Right lobe of liver (tissue), 6 donors: ENCODE measurements at regions not wholly inside any gene's neighbourhood (a gene's known extent, or its start where the extent isn't known, plus 50 kb on each side); places are given as distances from the start of the nearest gene placed in this dataset.

ENCODE experiments used
- ATAC-seq, 4 donors: fragments of 200-7000 bp; cut with Tn5 transposase; one replicate each; pipeline ENCODE4 v1.9.1; 2020; ENCODE audit warnings: mild to moderate bottlenecking in 4 of 4, moderate library complexity in 4 of 4
- DNase-seq, 3 donors: peaks; one replicate each; pipeline ENCODE4 v3.0.0-alpha.2; 2020
- H3K27ac ChIP-seq, 3 donors: fragments of 200-600 bp; one replicate each; pipeline ENCODE4 v1.8.0; 2022
- H3K27me3 ChIP-seq, 2 donors: fragments of 200-600 bp; one replicate each; pipeline ENCODE4 v1.8.0; 2022
- H3K36me3 ChIP-seq, 4 donors: fragments of 200-600 bp; sonication (generic) in 1 of 4; one replicate each; pipeline versions ENCODE4 v1.5.1 to v1.8.0; 2017 to 2022; ENCODE audit warnings: control low read depth in 1 of 4
- H3K4me1 ChIP-seq, 4 donors: fragments of 200-600 bp; sonication (generic) in 1 of 4; one replicate each; pipeline versions ENCODE4 v1.5.1 to v1.8.0; 2017 to 2022; ENCODE audit warnings: control low read depth in 1 of 4
- H3K4me3 ChIP-seq, 3 donors: fragments of 200-600 bp; one replicate each; pipeline ENCODE4 v1.8.0; 2022
- H3K9me3 ChIP-seq, 4 donors: fragments of 200-600 bp; sonication (generic) in 1 of 4; one replicate each; pipeline versions ENCODE4 v1.5.1 to v1.8.0; 2017 to 2022; ENCODE audit warnings: control low read depth in 1 of 4
- POLR2A ChIP-seq: fragments of 450-650 bp; IDR thresholded peaks from one replicate; pipeline ENCODE4 v1.6.1; 2017; ENCODE audit warnings: antibody characterized with exemption, mild to moderate bottlenecking
- WGBS: methylation state at CpG from one replicate; pipeline ENCODE4 v1.1.6; 2018; ENCODE audit warnings: low coverage, low lambda C conversion rate; ENCODE audit not compliant: insufficient coverage; ENCODE audit errors: missing lambda C conversion rate; 5-methylcytosine and 5-hydroxymethylcytosine counted together
- intact Hi-C, 2 donors: fragments of 100-400 bp; cut with DNase I; formaldehyde crosslinking; loops; one replicate each; pipeline versions ENCODE4 v1.11.2 to v1.14.1; 2022
- TF ChIP-seq, protein P1 (sequence below), 4 donors: fragments of 200-600 bp in 3 of 4; fragments of 450-650 bp in 1 of 4; IDR thresholded peaks; one replicate each; pipeline versions ENCODE4 v1.5.1 to v1.8.0; 2016 to 2022; ENCODE audit warnings: antibody characterized with exemption in 4 of 4, mild to moderate bottlenecking in 2 of 4
- donor health status: DM: no; HTN: yes; CAD: no.
- donor health status: DM: no; HTN: no; CAD: no.
- donor health status: DM: no; HTN: no; CAD: no.
- donor health status: DM: no; HTN: yes; CAD: no.
- donor health status: DM: no; HTN: yes; CAD: no.

DNA sequence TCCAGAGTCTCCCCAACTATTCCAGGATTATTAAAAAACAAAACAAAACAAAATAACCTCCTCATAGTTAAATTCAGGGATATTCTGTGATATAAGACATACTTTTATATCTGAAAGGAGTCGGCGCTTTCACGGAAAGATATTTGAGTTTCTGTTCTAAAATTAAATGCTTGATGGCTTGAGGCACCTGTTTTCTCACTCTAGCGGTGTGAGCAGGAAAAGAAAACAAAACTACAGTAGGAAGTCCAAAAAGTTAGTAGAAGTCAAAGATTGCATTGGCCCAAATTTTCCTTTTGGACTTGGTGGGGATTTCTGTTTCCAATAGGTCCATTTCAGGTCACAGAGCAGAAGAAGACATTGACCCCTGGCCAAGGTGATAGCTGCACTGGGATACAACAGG is 716.1 kb upstream of the POT1 start:
- no peak for ATAC-seq
- TF ChIP-seq POLR2A = no peak
- TF ChIP-seq, protein P1, sequence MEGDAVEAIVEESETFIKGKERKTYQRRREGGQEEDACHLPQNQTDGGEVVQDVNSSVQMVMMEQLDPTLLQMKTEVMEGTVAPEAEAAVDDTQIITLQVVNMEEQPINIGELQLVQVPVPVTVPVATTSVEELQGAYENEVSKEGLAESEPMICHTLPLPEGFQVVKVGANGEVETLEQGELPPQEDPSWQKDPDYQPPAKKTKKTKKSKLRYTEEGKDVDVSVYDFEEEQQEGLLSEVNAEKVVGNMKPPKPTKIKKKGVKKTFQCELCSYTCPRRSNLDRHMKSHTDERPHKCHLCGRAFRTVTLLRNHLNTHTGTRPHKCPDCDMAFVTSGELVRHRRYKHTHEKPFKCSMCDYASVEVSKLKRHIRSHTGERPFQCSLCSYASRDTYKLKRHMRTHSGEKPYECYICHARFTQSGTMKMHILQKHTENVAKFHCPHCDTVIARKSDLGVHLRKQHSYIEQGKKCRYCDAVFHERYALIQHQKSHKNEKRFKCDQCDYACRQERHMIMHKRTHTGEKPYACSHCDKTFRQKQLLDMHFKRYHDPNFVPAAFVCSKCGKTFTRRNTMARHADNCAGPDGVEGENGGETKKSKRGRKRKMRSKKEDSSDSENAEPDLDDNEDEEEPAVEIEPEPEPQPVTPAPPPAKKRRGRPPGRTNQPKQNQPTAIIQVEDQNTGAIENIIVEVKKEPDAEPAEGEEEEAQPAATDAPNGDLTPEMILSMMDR (IDR thresholded peaks at IDR 0.05) = no peak
- H3K4me3 ChIP-seq = no peak overlapping the region
- H3K27me3 ChIP-seq = peaks cover 0 to 4% of the 10 kb centered on the region in 2 donors
- intact Hi-C loops = no loop called here
- H3K9me3 ChIP-seq = no peaks in the 10 kb centered on the region
- peaks cover 0 to 4% (median 0%) of the 10 kb centered on the region in 4 donors for H3K4me1 ChIP-seq
- no peak overlapping the region for H3K27ac ChIP-seq
- no peaks in the 10 kb centered on the region for H3K36me3 ChIP-seq
- no peak for DNase-seq
- 67% methylated on average over 4 of the region's 4 CpGs for WGBS

DNA sequence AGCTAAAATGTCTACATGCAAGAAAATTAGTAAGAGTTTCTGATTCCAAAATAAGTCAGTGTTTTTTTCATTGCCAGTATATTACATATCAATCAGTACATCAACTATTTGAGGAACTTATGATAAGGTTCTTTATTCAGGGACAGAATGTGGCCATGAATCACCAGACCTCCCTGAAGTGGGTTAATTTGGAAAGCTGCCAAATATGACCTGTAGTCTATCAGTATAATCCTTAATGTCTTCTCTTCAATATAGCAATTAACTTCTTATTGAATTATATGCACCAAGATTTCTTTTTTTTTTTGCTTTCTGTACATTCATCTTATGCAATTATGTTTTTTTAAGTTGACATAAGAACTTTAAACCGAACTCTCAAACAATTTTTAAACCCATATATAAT is 714.5 kb upstream of the POT1 start:
- no peak overlapping the region for H3K4me3 ChIP-seq
- TF ChIP-seq POLR2A = no peak
- peaks cover 0 to 4% of the 10 kb centered on the region in 2 donors for H3K27me3 ChIP-seq
- no peaks in the 10 kb centered on the region for H3K36me3 ChIP-seq
- no peaks in the 10 kb centered on the region for H3K9me3 ChIP-seq
- DNase-seq (no peak), ATAC-seq (no peak)
- peaks cover 0 to 4% (median 0%) of the 10 kb centered on the region in 4 donors for H3K4me1 ChIP-seq
- intact Hi-C loops = no loop called here
- no peak overlapping the region for H3K27ac ChIP-seq
- WGBS = 21% methylated on average over 1 of the region's 1 CpG

DNA sequence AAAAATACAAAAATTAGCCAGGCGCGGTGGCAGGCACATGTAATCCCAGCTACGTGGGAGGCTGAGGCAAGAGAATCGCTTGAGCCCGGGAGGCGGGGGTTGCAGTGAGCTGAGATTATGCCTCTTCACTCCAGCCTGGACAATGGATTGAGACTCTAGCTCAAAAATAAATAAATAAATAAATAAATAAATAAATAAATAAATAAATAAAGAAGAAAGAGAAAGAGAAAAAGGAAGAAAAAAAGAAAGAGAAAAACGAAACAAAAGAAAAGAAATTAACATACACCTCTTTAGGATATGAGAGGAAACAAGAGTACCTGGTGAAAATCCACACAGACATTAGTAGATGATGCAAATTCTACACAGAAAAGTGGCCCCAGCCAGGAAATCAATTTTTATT is 713.7 kb upstream of the POT1 start:
- no peaks in the 10 kb centered on the region for H3K4me1 ChIP-seq
- H3K36me3 ChIP-seq = no peaks in the 10 kb centered on the region
- peaks cover 0 to 4% of the 10 kb centered on the region in 2 donors for H3K27me3 ChIP-seq
- DNase-seq (no peak), ATAC-seq (no peak)
- TF ChIP-seq, protein P1 (IDR thresholded peaks at IDR 0.05) = no peak
- WGBS = 82% methylated on average over 7 of the region's 7 CpGs
- H3K4me3 ChIP-seq = no peak overlapping the region
- H3K27ac ChIP-seq = no peak overlapping the region
- H3K9me3 ChIP-seq = no peaks in the 10 kb centered on the region
- intact Hi-C loops = no loop called here

DNA sequence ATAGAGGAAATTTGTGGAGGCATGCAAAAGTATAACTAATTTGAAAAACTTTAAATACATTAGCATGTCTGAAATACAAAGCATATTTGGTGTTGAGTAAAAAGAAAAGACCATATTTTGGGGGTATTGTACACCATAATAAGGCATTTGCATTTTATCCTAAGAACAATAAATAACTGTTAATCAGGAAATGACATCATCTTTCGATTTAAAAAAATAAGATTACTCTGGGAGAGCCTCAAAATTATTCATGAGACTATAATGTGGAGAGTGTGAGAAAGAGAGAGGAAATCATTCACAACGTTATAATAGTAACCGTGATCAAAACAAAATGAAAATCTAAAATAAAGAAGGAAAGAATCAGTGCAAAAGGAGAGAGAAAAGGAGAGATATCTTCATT is 712.3 kb upstream of the POT1 start:
- Histone ChIP-seq H3K27me3 (no peaks in the 10 kb centered on the region), H3K27ac (no peak overlapping the region), H3K36me3 (no peaks in the 10 kb centered on the region), H3K9me3 (no peaks in the 10 kb centered on the region), H3K4me3 (no peak overlapping the region), H3K4me1 (no peaks in the 10 kb centered on the region)
- DNase-seq (no peak), ATAC-seq (no peak)
- TF ChIP-seq, protein P1 (IDR thresholded peaks at IDR 0.05) = no peak
- TF ChIP-seq POLR2A = no peak
- 44% methylated on average over 3 of the region's 3 CpGs for WGBS
- intact Hi-C loops = no loop called here

DNA sequence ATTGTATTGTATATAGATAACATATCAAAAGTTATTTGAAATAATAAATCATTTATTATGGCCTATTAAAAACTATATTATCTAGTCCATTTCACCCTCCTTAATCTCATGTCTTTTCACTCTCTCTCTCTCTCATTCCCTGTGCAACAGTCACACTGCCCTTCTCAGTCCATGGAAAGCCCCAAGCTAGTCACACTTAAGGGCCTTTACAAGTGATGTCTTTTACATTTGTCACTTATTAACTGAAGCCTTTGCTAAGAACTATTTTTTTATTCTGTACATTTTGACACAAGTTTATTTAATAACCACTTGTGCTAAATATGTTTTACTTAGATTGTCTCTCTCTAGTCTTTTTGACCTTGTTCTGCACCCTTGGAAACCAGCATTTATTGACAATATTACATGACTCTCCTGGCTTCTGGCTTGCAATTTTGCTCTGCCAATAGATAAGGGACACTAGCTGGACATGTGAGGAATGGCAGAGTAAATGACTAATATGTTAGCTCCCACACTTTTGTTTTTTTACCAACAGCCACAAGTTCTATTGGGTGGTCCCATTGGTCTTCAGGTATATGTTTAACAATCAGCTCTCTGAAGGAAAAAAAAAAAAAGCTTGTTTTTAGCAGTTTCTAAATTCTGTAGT is 706.8 kb upstream of the POT1 start:
- no peaks in the 10 kb centered on the region for H3K9me3 ChIP-seq
- ATAC-seq = no peak
- H3K27me3 ChIP-seq = no peaks in the 10 kb centered on the region
- TF ChIP-seq, protein P1 (IDR thresholded peaks at IDR 0.05) = no peak
- no peak for TF ChIP-seq POLR2A
- intact Hi-C loops = no loop called here
- no peak for DNase-seq
- no peak overlapping the region for H3K4me3 ChIP-seq
- H3K4me1 ChIP-seq = no peaks in the 10 kb centered on the region
- H3K27ac ChIP-seq = no peak overlapping the region
- H3K36me3 ChIP-seq = no peaks in the 10 kb centered on the region
